K562 (cell line): ENCODE measurements at regions not wholly inside any gene's neighbourhood (a gene's known extent, or its start where the extent isn't known, plus 50 kb on each side); places are given as distances from the start of the nearest gene placed in this dataset.
A peak's percentile ranks its signal among the peaks of the same experiment; 100 is the strongest.

ENCODE experiments used
- BHLHE40 ChIP-seq: IDR thresholded peaks from 2 replicates; pipeline ENCODE4 v1.6.1; 2011; ENCODE audit warnings: low read length, improper control_type of control experiment
- DMBX1 ChIP-seq: fragments of 250-450 bp; sonication (Bioruptor Pico); IDR thresholded peaks from 2 replicates; pipeline ENCODE4 v1.8.0; 2022; ENCODE audit warnings: inconsistent platforms, mild to moderate bottlenecking, moderate library complexity, borderline replicate concordance
- LCOR ChIP-seq: sonication (generic); formaldehyde crosslinking; IDR thresholded peaks from 2 replicates; pipeline ENCODE4 v1.8.0; 2022; ENCODE audit warnings: mild to moderate bottlenecking, missing genetic modification reagents
- MAFG ChIP-seq: fragments of 450-650 bp; conservative IDR thresholded peaks from 2 replicates; pipeline ENCODE4 v1.6.1; 2016; ENCODE audit warnings: missing genetic modification characterization, missing compliant biosample characterization
- MEF2A ChIP-seq: IDR thresholded peaks from 2 replicates; pipeline ENCODE4 v1.6.1; 2011; ENCODE audit warnings: low read depth, mild to moderate bottlenecking, low read length, moderate library complexity; ENCODE audit not compliant: control insufficient read depth
- MEIS2 ChIP-seq: fragments of 450-650 bp; IDR thresholded peaks from 2 replicates; pipeline ENCODE4 v1.6.1; 2014; ENCODE audit warnings: mild to moderate bottlenecking; ENCODE audit not compliant: partially characterized antibody
- MTA3 ChIP-seq: fragments of 450-650 bp; formaldehyde crosslinking; IDR thresholded peaks from 2 replicates; pipeline ENCODE4 v1.6.1; 2017; ENCODE audit warnings: mild to moderate bottlenecking, borderline replicate concordance
- POLR2AphosphoS2 ChIP-seq: IDR thresholded peaks from 2 replicates; pipeline ENCODE4 v1.6.1; 2012; ENCODE audit warnings: low read length, improper control_type of control experiment
- RFX7 ChIP-seq: fragments of 250-450 bp; sonication (Bioruptor Pico); IDR thresholded peaks from 2 replicates; pipeline ENCODE4 v1.5.1; 2021; ENCODE audit warnings: mild to moderate bottlenecking
- SRSF1 ChIP-seq: fragments of 200-400 bp; formaldehyde crosslinking; IDR thresholded peaks from 2 replicates; pipeline ENCODE4 v1.6.1; 2017; ENCODE audit warnings: mild to moderate bottlenecking, low read depth, low read length, moderate library complexity
- STAT5B ChIP-seq: fragments of 250-450 bp; sonication (Bioruptor Pico); IDR thresholded peaks from 2 replicates; pipeline ENCODE4 v1.8.0; 2021; ENCODE audit warnings: mild to moderate bottlenecking, inconsistent platforms
- TOE1 ChIP-seq, 2 experiments: fragments of 450-650 bp in 1 of 2; sonication (generic) in 1 of 2; formaldehyde crosslinking in 1 of 2; IDR thresholded peaks; 2 replicates each; pipeline versions ENCODE4 v1.7.1 to v1.8.0; 2016 to 2022; ENCODE audit warnings: borderline replicate concordance in 2 of 2, mild to moderate bottlenecking in 2 of 2, antibody characterized with exemption in 1 of 2, inconsistent platforms in 1 of 2, low read depth in 1 of 2, missing genetic modification reagents in 1 of 2, moderate library complexity in 1 of 2
- XRCC5 ChIP-seq: fragments of 200-400 bp; formaldehyde crosslinking; IDR thresholded peaks from 2 replicates; pipeline ENCODE4 v1.6.1; 2017; ENCODE audit warnings: low read depth, mild to moderate bottlenecking, low read length
- ZNF143 ChIP-seq: sonication (generic); formaldehyde crosslinking; IDR thresholded peaks from 2 replicates; pipeline ENCODE4 v1.9.0; 2022; ENCODE audit warnings: mild to moderate bottlenecking, missing genetic modification reagents
- ZNF253 ChIP-seq: fragments of 250-450 bp; sonication (Bioruptor Pico); conservative IDR thresholded peaks from 2 replicates; pipeline ENCODE4 v1.6.1; 2021; ENCODE audit warnings: mild to moderate bottlenecking
- ZNF830 ChIP-seq: fragments of 250-450 bp; sonication (Bioruptor Pico); IDR thresholded peaks from 2 replicates; pipeline ENCODE4 v1.5.0; 2021; ENCODE audit warnings: mild to moderate bottlenecking
- TF ChIP-seq, protein P1 (sequence below): fragments of 250-450 bp; sonication (Bioruptor Pico); IDR thresholded peaks from 2 replicates; pipeline ENCODE4 v1.5.0; 2021; ENCODE audit warnings: mild to moderate bottlenecking, borderline replicate concordance
- TF ChIP-seq, protein P2 (sequence below): fragments of 450-650 bp; IDR thresholded peaks from 2 replicates; pipeline ENCODE4 v1.6.1; 2014; ENCODE audit warnings: low read depth, mild to moderate bottlenecking, moderate library complexity, borderline replicate concordance
- TF ChIP-seq, protein P3 (sequence below): fragments of 250-450 bp; sonication (Bioruptor Pico); IDR thresholded peaks from 2 replicates; pipeline ENCODE4 v1.4.0; 2020
- TF ChIP-seq, protein P4 (sequence below): fragments of 200-800 bp; sonication (Bioruptor generic); IDR thresholded peaks from 2 replicates; pipeline ENCODE4 v1.6.1; 2017; ENCODE audit warnings: missing genetic modification characterization, missing compliant biosample characterization
- TF ChIP-seq, protein P5 (sequence below): sonication (generic); formaldehyde crosslinking; IDR thresholded peaks from 2 replicates; pipeline ENCODE4 v1.8.0; 2022; ENCODE audit warnings: mild to moderate bottlenecking, missing genetic modification reagents

DNA sequence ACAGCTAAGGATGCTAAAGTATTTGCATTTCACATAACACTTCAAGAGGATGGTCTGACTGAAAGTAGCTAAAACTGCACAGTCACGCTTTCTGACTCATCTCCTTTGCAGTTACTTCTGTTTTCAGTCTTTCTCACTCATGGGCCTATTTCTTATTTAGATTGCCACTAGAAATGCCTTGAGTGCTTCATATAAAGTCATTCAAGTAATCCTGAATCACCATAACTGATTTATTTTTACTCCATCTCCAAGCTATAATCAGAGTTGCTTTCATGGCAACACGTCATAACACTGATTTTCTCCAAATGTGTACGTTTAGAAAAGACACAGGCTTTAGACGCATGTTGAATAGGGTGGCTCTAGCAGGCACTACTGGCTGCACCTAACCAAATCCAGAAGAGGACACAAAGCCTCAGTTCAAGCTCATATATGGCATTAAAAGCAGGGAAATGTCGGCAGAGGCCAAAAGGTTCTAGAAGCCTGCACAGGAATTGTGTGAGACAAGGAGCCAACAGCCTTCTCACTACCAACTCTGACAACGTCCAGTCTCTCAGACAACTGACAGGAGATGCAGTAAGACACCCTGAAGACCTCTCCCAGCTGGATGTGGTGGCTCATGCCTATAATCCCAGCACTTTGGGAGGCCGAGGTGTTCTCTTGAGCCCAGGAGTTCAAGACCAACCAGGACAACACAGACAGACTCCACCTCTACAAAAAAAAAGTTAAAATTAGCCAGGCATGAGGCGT lies 64.1 kb upstream of the BEND6 start (continued):
- TF ChIP-seq, protein P1, sequence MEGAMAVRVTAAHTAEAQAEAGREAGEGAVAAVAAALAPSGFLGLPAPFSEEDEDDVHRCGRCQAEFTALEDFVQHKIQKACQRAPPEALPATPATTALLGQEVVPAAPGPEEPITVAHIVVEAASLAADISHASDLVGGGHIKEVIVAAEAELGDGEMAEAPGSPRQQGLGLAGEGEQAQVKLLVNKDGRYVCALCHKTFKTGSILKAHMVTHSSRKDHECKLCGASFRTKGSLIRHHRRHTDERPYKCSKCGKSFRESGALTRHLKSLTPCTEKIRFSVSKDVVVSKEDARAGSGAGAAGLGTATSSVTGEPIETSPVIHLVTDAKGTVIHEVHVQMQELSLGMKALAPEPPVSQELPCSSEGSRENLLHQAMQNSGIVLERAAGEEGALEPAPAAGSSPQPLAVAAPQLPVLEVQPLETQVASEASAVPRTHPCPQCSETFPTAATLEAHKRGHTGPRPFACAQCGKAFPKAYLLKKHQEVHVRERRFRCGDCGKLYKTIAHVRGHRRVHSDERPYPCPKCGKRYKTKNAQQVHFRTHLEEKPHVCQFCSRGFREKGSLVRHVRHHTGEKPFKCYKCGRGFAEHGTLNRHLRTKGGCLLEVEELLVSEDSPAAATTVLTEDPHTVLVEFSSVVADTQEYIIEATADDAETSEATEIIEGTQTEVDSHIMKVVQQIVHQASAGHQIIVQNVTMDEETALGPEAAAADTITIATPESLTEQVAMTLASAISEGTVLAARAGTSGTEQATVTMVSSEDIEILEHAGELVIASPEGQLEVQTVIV (CRISPR knock-in tag) = no peak
- no peak for TF ChIP-seq DMBX1 (CRISPR knock-in tag)
- TF ChIP-seq, protein P2, sequence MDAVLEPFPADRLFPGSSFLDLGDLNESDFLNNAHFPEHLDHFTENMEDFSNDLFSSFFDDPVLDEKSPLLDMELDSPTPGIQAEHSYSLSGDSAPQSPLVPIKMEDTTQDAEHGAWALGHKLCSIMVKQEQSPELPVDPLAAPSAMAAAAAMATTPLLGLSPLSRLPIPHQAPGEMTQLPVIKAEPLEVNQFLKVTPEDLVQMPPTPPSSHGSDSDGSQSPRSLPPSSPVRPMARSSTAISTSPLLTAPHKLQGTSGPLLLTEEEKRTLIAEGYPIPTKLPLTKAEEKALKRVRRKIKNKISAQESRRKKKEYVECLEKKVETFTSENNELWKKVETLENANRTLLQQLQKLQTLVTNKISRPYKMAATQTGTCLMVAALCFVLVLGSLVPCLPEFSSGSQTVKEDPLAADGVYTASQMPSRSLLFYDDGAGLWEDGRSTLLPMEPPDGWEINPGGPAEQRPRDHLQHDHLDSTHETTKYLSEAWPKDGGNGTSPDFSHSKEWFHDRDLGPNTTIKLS = no peak
- no peak for TF ChIP-seq BHLHE40
- no peak for TF ChIP-seq XRCC5
- TF ChIP-seq, protein P3, sequence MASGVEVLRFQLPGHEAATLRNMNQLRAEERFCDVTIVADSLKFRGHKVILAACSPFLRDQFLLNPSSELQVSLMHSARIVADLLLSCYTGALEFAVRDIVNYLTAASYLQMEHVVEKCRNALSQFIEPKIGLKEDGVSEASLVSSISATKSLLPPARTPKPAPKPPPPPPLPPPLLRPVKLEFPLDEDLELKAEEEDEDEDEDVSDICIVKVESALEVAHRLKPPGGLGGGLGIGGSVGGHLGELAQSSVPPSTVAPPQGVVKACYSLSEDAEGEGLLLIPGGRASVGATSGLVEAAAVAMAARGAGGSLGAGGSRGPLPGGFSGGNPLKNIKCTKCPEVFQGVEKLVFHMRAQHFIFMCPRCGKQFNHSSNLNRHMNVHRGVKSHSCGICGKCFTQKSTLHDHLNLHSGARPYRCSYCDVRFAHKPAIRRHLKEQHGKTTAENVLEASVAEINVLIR = no peak
- no peak for TF ChIP-seq MTA3
- TF ChIP-seq ZNF253 = no peak
- TF ChIP-seq SRSF1 = no peak
- TF ChIP-seq TOE1 (IDR thresholded peaks at IDR 0.05; ENCODE audit: borderline replicate concordance) = no peak
- TF ChIP-seq TOE1 (CRISPR knock-in tag; IDR thresholded peaks at IDR 0.05; ENCODE audit: borderline replicate concordance, low read depth) = no peak
- TF ChIP-seq LCOR (CRISPR knock-in tag) = no peak
- no peak for TF ChIP-seq MEF2A
- peak; percentile 99 for TF ChIP-seq MAFG (tag)
- TF ChIP-seq RFX7 (CRISPR knock-in tag) = no peak
- no peak for TF ChIP-seq MEIS2
- TF ChIP-seq, protein P4, sequence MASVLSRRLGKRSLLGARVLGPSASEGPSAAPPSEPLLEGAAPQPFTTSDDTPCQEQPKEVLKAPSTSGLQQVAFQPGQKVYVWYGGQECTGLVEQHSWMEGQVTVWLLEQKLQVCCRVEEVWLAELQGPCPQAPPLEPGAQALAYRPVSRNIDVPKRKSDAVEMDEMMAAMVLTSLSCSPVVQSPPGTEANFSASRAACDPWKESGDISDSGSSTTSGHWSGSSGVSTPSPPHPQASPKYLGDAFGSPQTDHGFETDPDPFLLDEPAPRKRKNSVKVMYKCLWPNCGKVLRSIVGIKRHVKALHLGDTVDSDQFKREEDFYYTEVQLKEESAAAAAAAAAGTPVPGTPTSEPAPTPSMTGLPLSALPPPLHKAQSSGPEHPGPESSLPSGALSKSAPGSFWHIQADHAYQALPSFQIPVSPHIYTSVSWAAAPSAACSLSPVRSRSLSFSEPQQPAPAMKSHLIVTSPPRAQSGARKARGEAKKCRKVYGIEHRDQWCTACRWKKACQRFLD (CRISPR knock-in tag) = peak; percentile 66; the same call in 1 of the 2 replicates
- no peak for TF ChIP-seq ZNF830 (CRISPR knock-in tag)
- TF ChIP-seq ZNF143 = no peak
- TF ChIP-seq STAT5B = no peak
- TF ChIP-seq, protein P5, sequence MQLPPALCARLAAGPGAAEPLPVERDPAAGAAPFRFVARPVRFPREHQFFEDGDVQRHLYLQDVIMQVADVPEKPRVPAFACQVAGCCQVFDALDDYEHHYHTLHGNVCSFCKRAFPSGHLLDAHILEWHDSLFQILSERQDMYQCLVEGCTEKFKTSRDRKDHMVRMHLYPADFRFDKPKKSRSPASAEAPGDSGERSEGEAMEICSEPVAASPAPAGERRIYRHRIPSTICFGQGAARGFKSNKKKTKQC = no peak
- no peak for TF ChIP-seq POLR2AphosphoS2
